Ishikawa (cell line): ENCODE measurements at regions not wholly inside any gene's neighbourhood (a gene's known extent, or its start where the extent isn't known, plus 50 kb on each side); places are given as distances from the start of the nearest gene placed in this dataset.

Source experiments
- RAD21 ChIP-seq: IDR thresholded peaks from 2 replicates; pipeline ENCODE4 v1.6.1; 2012; ENCODE audit warnings: low read depth
- TF ChIP-seq, protein P1 (sequence below): IDR thresholded peaks from 2 replicates; pipeline ENCODE4 v1.6.1; 2012

DNA sequence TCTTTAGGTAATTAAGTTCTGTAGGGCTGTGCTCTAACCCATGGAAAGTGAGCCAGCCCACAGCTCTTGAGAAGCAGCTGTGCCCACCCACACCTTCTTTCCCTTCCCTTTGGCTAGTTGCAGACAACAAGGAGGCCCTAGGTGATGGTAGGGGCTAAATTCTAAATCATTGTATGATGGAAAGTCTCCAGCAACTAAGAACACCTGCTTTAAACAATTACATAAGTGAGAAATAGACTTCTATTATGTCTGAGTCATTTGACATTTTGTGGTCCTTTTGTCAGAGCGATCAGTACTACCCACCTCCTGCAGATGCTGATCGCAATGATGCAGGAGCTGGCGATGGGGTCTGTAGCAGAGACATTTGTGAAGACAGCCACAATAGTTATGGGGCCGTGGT is 79.6 kb downstream of the TEX51 start:
- TF ChIP-seq, protein P1, sequence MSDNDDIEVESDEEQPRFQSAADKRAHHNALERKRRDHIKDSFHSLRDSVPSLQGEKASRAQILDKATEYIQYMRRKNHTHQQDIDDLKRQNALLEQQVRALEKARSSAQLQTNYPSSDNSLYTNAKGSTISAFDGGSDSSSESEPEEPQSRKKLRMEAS, result no peak
- no peak for TF ChIP-seq RAD21
